ENCODE measurements at regions not wholly inside any gene's neighbourhood (a gene's known extent, or its start where the extent isn't known, plus 50 kb on each side); places are given as distances from the start of the nearest gene placed in this dataset.

GRCh38 chr5:125286271-125286670 lies 539.8 kb upstream of the ZNF608 start:
- no peak overlapping the region for H3K27ac ChIP-seq
- peaks cover 0 to 6% (median 0%) of the 10 kb centered on the region in 4 donors for H3K4me1 ChIP-seq
- no peak for DNase-seq
- H3K9me3 ChIP-seq: no peaks in the 10 kb centered on the region
- H3K36me3 ChIP-seq: no peaks in the 10 kb centered on the region
- no peaks in the 10 kb centered on the region for H3K27me3 ChIP-seq
- TF ChIP-seq POLR2A (IDR thresholded peaks at IDR 0.05): no peak
- TF ChIP-seq EP300 (IDR thresholded peaks at IDR 0.05): no peak
- TF ChIP-seq POLR2AphosphoS5 (IDR thresholded peaks at IDR 0.05): no peak
- H3K4me3 ChIP-seq: no peak overlapping the region
- whole genome bisulfite sequencing, 2 donors: 17 to 71% methylated on average over 4 of the region's 4 CpGs
- intact Hi-C loops (cut with DNase I): no loop called here

- intact Hi-C loops (cut with DNase I): no loop called here
- H3K27ac ChIP-seq: no peak overlapping the region
- H3K9me3 ChIP-seq: no peaks in the 10 kb centered on the region
- no peak for DNase-seq
- H3K27me3 ChIP-seq: no peaks in the 10 kb centered on the region
- H3K4me3 ChIP-seq: no peak overlapping the region
- no peaks in the 10 kb centered on the region for H3K4me1 ChIP-seq
- TF ChIP-seq POLR2AphosphoS5 (IDR thresholded peaks at IDR 0.05) (no peak), POLR2A (IDR thresholded peaks at IDR 0.05) (no peak), EP300 (IDR thresholded peaks at IDR 0.05) (no peak), CTCF (IDR thresholded peaks at IDR 0.05) (no peak)
- H3K36me3 ChIP-seq: no peaks in the 10 kb centered on the region
Observed at GRCh38 chr5:125289606-125290005, 543.2 kb upstream of the ZNF608 start.

GRCh38 chr5:125290935-125291334 lies 544.5 kb upstream of the ZNF608 start:
- TF ChIP-seq EP300 (IDR thresholded peaks at IDR 0.05) (no peak), POLR2A (IDR thresholded peaks at IDR 0.05) (no peak), CTCF (IDR thresholded peaks at IDR 0.05) (no peak), POLR2AphosphoS5 (IDR thresholded peaks at IDR 0.05) (no peak)
- no peak for DNase-seq
- Histone ChIP-seq H3K9me3 (no peaks in the 10 kb centered on the region), H3K4me3 (no peak overlapping the region), H3K4me1 (no peaks in the 10 kb centered on the region), H3K27me3 (no peaks in the 10 kb centered on the region), H3K27ac (no peak overlapping the region), H3K36me3 (no peaks in the 10 kb centered on the region)
- 90 to 91% methylated on average over 5 of the region's 5 CpGs for WGBS, 2 donors
- intact Hi-C loops (cut with DNase I): no loop called here

DNA sequence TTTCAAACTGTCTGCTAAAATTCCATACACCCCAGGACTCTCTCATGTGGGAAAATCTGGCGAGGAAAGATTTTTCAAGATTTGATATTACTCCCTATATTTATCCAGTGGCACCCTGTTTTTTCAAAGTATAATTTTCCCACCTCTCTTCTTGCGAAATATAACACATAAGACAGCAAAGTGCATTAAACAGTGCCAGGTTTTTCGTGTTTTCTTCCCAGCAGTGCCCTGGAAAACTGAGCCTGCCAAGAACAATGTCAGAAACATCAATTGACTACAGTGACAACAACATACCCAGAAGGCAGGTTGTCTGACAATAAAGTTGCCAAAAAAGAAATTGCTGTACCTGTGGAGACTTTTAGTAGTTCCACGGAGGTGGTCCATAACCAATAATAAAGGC lies 545.0 kb upstream of the ZNF608 start:
- no peaks in the 10 kb centered on the region for H3K9me3 ChIP-seq
- no peak for DNase-seq
- 87 to 88% methylated on average over 4 of the region's 4 CpGs for WGBS, 2 donors
- no peaks in the 10 kb centered on the region for H3K27me3 ChIP-seq
- no peaks in the 10 kb centered on the region for H3K36me3 ChIP-seq
- H3K4me3 ChIP-seq: no peak overlapping the region
- intact Hi-C loops (cut with DNase I): no loop called here
- H3K27ac ChIP-seq: no peak overlapping the region
- no peaks in the 10 kb centered on the region for H3K4me1 ChIP-seq
- TF ChIP-seq POLR2AphosphoS5 (IDR thresholded peaks at IDR 0.05): no peak
- no peak for TF ChIP-seq CTCF (IDR thresholded peaks at IDR 0.05)
- TF ChIP-seq POLR2A (IDR thresholded peaks at IDR 0.05): no peak
- no peak for TF ChIP-seq EP300 (IDR thresholded peaks at IDR 0.05)

- Histone ChIP-seq H3K27me3 (no peaks in the 10 kb centered on the region), H3K27ac (no peak overlapping the region), H3K36me3 (no peaks in the 10 kb centered on the region), H3K9me3 (no peaks in the 10 kb centered on the region), H3K4me3 (no peak overlapping the region), H3K4me1 (no peaks in the 10 kb centered on the region)
- WGBS, 2 donors: 63 to 73% methylated on average over 1 of the region's 1 CpG
- TF ChIP-seq POLR2AphosphoS5 (IDR thresholded peaks at IDR 0.05) (no peak), POLR2A (IDR thresholded peaks at IDR 0.05) (no peak)
- DNase-seq: no peak
- intact Hi-C loops (cut with DNase I): no loop called here
Observed at GRCh38 chr5:125293223-125293622, 546.8 kb upstream of the ZNF608 start.

DNA sequence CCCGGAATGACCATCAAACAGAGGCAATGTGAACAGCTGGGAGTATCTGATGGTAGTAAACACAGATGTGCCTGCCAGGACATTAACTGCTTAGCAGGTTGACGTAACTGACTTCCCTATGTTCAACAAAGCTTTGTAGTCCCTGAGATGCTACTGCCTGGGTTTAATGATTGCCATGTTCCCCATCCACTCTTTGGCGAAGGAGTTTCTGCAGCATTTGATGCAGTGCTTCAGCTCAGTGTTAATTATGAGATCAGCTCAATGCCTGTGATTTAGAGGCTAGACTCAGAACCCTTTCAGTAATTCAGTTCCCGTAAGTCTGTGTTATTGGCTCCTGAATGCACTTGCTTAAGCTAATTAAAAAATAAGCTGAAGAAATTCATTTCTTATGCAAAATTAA lies 547.3 kb upstream of the ZNF608 start:
- Histone ChIP-seq H3K4me3 (no peak overlapping the region), H3K9me3 (no peaks in the 10 kb centered on the region), H3K27me3 (no peaks in the 10 kb centered on the region), H3K36me3 (no peaks in the 10 kb centered on the region), H3K4me1 (no peaks in the 10 kb centered on the region), H3K27ac (no peak overlapping the region)
- TF ChIP-seq CTCF (IDR thresholded peaks at IDR 0.05): no peak
- TF ChIP-seq POLR2AphosphoS5 (IDR thresholded peaks at IDR 0.05): no peak
- no peak for TF ChIP-seq POLR2A (IDR thresholded peaks at IDR 0.05)
- TF ChIP-seq EP300 (IDR thresholded peaks at IDR 0.05): no peak
- DNase-seq: no peak
- 31 to 65% methylated on average over 4 of the region's 4 CpGs for WGBS, 2 donors
- intact Hi-C loops (cut with DNase I): no loop called here

Measured in sigmoid colon (tissue), 6 donors.